ENCODE measurements at regions not wholly inside any gene's neighbourhood (a gene's known extent, or its start where the extent isn't known, plus 50 kb on each side); places are given as distances from the start of the nearest gene placed in this dataset.
"Not testable (repeated sequence)": the region's sequence is repeated elsewhere in the genome, so short reads cannot be mapped to it uniquely, and the experiment has no call there.

DNA sequence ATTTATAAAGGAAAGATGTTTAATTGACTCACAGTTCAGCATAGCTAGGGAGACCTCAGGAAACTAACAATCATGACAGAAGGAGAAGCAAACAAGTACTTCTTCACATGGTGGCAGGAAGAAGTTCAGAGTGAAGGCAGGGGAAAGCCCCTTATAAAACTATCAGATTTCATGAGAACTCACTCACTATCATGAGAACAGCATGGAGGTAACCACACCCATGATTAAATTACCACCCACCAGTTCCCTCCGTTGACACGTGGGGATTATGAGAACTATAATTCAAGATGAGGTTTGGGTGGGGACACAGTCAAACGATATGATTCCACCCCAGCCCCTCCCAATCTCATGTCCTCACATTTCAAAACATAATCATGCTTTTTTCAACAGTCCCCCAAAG, 124.2 kb upstream of the PCGF5 start:
- peaks cover 20% of the 10 kb centered on the region for H3K36me3 Mint-ChIP-seq (ENCODE audit: unreplicated experiment)
- peaks cover 17% of the 10 kb centered on the region for H3K9me3 Mint-ChIP-seq (ENCODE audit: unreplicated experiment)
- H3K27me3 Mint-ChIP-seq (ENCODE audit: unreplicated experiment), result peaks cover 2% of the 10 kb centered on the region
- no peaks in the 10 kb centered on the region for H3K4me1 Mint-ChIP-seq (ENCODE audit: low read depth, unreplicated experiment)
- no peak overlapping the region for H3K27ac Mint-ChIP-seq (ENCODE audit: unreplicated experiment)
- no peak overlapping the region for H3K4me3 Mint-ChIP-seq (ENCODE audit: unreplicated experiment)
- DNase-seq, result no peak
- TF ChIP-seq, protein P1, sequence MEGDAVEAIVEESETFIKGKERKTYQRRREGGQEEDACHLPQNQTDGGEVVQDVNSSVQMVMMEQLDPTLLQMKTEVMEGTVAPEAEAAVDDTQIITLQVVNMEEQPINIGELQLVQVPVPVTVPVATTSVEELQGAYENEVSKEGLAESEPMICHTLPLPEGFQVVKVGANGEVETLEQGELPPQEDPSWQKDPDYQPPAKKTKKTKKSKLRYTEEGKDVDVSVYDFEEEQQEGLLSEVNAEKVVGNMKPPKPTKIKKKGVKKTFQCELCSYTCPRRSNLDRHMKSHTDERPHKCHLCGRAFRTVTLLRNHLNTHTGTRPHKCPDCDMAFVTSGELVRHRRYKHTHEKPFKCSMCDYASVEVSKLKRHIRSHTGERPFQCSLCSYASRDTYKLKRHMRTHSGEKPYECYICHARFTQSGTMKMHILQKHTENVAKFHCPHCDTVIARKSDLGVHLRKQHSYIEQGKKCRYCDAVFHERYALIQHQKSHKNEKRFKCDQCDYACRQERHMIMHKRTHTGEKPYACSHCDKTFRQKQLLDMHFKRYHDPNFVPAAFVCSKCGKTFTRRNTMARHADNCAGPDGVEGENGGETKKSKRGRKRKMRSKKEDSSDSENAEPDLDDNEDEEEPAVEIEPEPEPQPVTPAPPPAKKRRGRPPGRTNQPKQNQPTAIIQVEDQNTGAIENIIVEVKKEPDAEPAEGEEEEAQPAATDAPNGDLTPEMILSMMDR (IDR thresholded peaks at IDR 0.05; ENCODE audit: partially characterized antibody, unreplicated experiment), result no peak

DNA sequence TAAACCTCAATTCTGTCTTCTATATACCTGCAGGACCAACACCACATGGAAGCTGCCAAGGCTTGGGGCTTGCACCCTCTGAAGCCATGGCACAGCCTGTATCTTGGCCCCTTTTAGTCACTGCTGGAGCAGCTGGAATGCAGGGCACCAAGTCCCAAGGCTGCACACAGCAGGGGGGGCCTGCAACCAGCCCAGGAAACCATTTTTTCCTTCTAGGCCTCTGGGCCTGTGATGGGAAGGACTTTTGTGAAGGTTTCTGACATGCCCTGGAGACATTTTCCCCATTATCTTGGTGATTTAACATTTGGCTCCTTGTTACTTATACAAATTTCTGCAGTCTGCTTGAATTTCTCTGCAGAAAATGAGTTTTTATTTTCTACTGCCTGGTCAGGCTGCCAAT, 123.2 kb upstream of the PCGF5 start:
- Mint-ChIP-seq H3K4me3 (ENCODE audit: unreplicated experiment) (no peak overlapping the region), H3K27ac (ENCODE audit: unreplicated experiment) (no peak overlapping the region)
- TF ChIP-seq, protein P1 (IDR thresholded peaks at IDR 0.05; ENCODE audit: partially characterized antibody, unreplicated experiment), result no peak

DNA sequence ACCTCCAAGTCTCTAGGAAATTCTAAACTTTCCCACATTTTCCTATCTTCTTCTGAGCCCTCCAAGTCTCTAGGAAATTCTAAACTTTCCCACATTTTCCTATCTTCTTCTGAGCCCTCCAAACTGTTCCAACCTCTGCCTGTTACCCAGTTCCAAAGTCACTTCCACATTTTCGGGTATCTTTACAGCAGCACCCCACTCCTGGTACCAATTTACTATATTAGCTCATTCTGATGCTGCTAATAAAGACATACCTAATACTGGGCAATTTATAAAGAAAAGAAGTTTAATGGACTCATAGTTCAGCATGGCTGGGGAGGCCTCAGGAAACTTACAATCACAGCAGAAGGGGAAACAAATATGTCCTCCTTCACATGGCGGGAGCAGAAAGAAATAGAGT, 122.4 kb upstream of the PCGF5 start:
- not testable (repeated sequence) for H3K4me1 Mint-ChIP-seq (ENCODE audit: low read depth, unreplicated experiment); DNase-seq; H3K4me3 Mint-ChIP-seq (ENCODE audit: unreplicated experiment); H3K27me3 Mint-ChIP-seq (ENCODE audit: unreplicated experiment); H3K27ac Mint-ChIP-seq (ENCODE audit: unreplicated experiment)
- H3K36me3 Mint-ChIP-seq (ENCODE audit: unreplicated experiment), result peaks cover 20% of the 10 kb centered on the region
- peaks cover 19% of the 10 kb centered on the region for H3K9me3 Mint-ChIP-seq (ENCODE audit: unreplicated experiment)

More for the DNA sequence above, 123.2 kb upstream of the PCGF5 start:
- Mint-ChIP-seq H3K4me1 (ENCODE audit: low read depth, unreplicated experiment) (no peaks in the 10 kb centered on the region), H3K27me3 (ENCODE audit: unreplicated experiment) (peaks cover 2% of the 10 kb centered on the region), H3K9me3 (ENCODE audit: unreplicated experiment) (peaks cover 17% of the 10 kb centered on the region), H3K36me3 (ENCODE audit: unreplicated experiment) (peaks cover 20% of the 10 kb centered on the region)
- no peak for DNase-seq

- H3K4me3 Mint-ChIP-seq (ENCODE audit: unreplicated experiment), result no peak overlapping the region
- H3K27me3 Mint-ChIP-seq (ENCODE audit: unreplicated experiment), result peaks cover 2% of the 10 kb centered on the region
- H3K9me3 Mint-ChIP-seq (ENCODE audit: unreplicated experiment), result peaks cover 2% of the 10 kb centered on the region
- H3K4me1 Mint-ChIP-seq (ENCODE audit: low read depth, unreplicated experiment), result no peaks in the 10 kb centered on the region
- no peak overlapping the region for H3K27ac Mint-ChIP-seq (ENCODE audit: unreplicated experiment)
- DNase-seq, result no peak
- H3K36me3 Mint-ChIP-seq (ENCODE audit: unreplicated experiment), result peaks cover 6% of the 10 kb centered on the region
- TF ChIP-seq, protein P1 (IDR thresholded peaks at IDR 0.05; ENCODE audit: partially characterized antibody, unreplicated experiment), result no peak
These were observed 116.9 kb upstream of the PCGF5 start for GRCh38 chr10:91103384-91104192.

GRCh38 chr10:91104193-91105041, 116.0 kb upstream of the PCGF5 start:
- H3K9me3 Mint-ChIP-seq (ENCODE audit: unreplicated experiment), result peaks cover 2% of the 10 kb centered on the region
- TF ChIP-seq, protein P1 (IDR thresholded peaks at IDR 0.05; ENCODE audit: partially characterized antibody, unreplicated experiment), result no peak
- H3K27ac Mint-ChIP-seq (ENCODE audit: unreplicated experiment), result no peak overlapping the region
- DNase-seq, result no peak
- no peaks in the 10 kb centered on the region for H3K4me1 Mint-ChIP-seq (ENCODE audit: low read depth, unreplicated experiment)
- no peak overlapping the region for H3K4me3 Mint-ChIP-seq (ENCODE audit: unreplicated experiment)
- H3K27me3 Mint-ChIP-seq (ENCODE audit: unreplicated experiment), result peaks cover 2% of the 10 kb centered on the region
- peaks cover 6% of the 10 kb centered on the region for H3K36me3 Mint-ChIP-seq (ENCODE audit: unreplicated experiment)

Data from glutamatergic neuron (in vitro differentiated cells).